Neural progenitor cell (in vitro differentiated cells): ENCODE measurements at regions not wholly inside any gene's neighbourhood (a gene's known extent, or its start where the extent isn't known, plus 50 kb on each side); places are given as distances from the start of the nearest gene placed in this dataset.

ENCODE experiments used
- DNase-seq: peaks from one replicate; pipeline ENCODE4 v3.0.0-alpha.2; 2016; ENCODE audit warnings: low spot score
- H2AFZ ChIP-seq: fragments of 200-600 bp; sonication (generic); replicated peaks from 2 replicates; pipeline ENCODE4 v1.6.1; 2016; ENCODE audit warnings: antibody characterized with exemption
- H3F3A ChIP-seq: fragments of 200-600 bp; sonication (generic); 2 replicates; pipeline ENCODE4 v1.6.1; 2016; ENCODE audit warnings: antibody characterized with exemption, low read depth
- H3K27ac ChIP-seq: fragments of 200-600 bp; sonication (generic); 2 replicates; pipeline ENCODE4 v1.5.1; 2016; ENCODE audit warnings: mild to moderate bottlenecking
- H3K27me3 ChIP-seq: fragments of 200-600 bp; sonication (generic); 2 replicates; pipeline ENCODE4 v1.6.1; 2016; ENCODE audit warnings: mild to moderate bottlenecking, moderate library complexity
- H3K36me3 ChIP-seq: fragments of 200-600 bp; sonication (generic); 2 replicates; pipeline ENCODE4 v1.5.1; 2016
- H3K4me1 ChIP-seq: fragments of 200-600 bp; sonication (generic); 2 replicates; pipeline ENCODE4 v1.6.1; 2016; ENCODE audit warnings: mixed run types
- H3K4me2 ChIP-seq: fragments of 200-600 bp; sonication (generic); 2 replicates; pipeline ENCODE4 v1.6.1; 2016
- H3K4me3 ChIP-seq: fragments of 200-600 bp; sonication (generic); 2 replicates; pipeline ENCODE4 v1.5.1; 2016
- H3K79me2 ChIP-seq: fragments of 200-600 bp; sonication (generic); 2 replicates; pipeline ENCODE4 v1.6.1; 2016; ENCODE audit warnings: low read depth
- H3K9ac ChIP-seq: fragments of 200-600 bp; sonication (generic); 2 replicates; pipeline ENCODE4 v1.6.1; 2016
- H3K9me3 ChIP-seq: fragments of 200-600 bp; sonication (generic); 2 replicates; pipeline ENCODE4 v1.5.1; 2016; ENCODE audit warnings: low read depth
- H4K20me1 ChIP-seq: fragments of 200-600 bp; sonication (generic); 2 replicates; pipeline ENCODE4 v1.6.1; 2016; ENCODE audit warnings: low read depth
- H3K27ac Mint-ChIP-seq: 3 replicates; pipeline ENCODE4 v1.8.0; 2021; ENCODE audit warnings: mixed read lengths
- H3K27me3 Mint-ChIP-seq: 2 replicates; pipeline ENCODE4 v1.8.0; 2022; ENCODE audit warnings: low read depth, mild to moderate bottlenecking, inconsistent platforms, moderate library complexity, mixed read lengths; ENCODE audit not compliant: insufficient read depth
- H3K36me3 Mint-ChIP-seq: 3 replicates; pipeline ENCODE4 v1.8.0; 2021; ENCODE audit warnings: mixed read lengths
- H3K4me1 Mint-ChIP-seq: 3 replicates; pipeline ENCODE4 v1.8.0; 2021; ENCODE audit warnings: mixed read lengths
- H3K4me3 Mint-ChIP-seq: 3 replicates; pipeline ENCODE4 v1.8.0; 2021; ENCODE audit warnings: mild to moderate bottlenecking, moderate library complexity, mixed read lengths
- H3K9me3 Mint-ChIP-seq: 3 replicates; pipeline ENCODE4 v1.8.0; 2020; ENCODE audit warnings: mixed read lengths
- CTCF ChIP-seq: fragments of 200-600 bp; sonication (generic); IDR thresholded peaks from 2 replicates; pipeline ENCODE4 v1.5.1; 2017; ENCODE audit warnings: antibody characterized with exemption, mild to moderate bottlenecking
- EZH2 ChIP-seq: fragments of 200-600 bp; sonication (generic); IDR thresholded peaks from 2 replicates; pipeline ENCODE4 v1.6.1; 2017; ENCODE audit warnings: antibody characterized with exemption, mild to moderate bottlenecking, moderate library complexity
- EZH2phosphoT487 ChIP-seq: fragments of 200-600 bp; sonication (generic); IDR thresholded peaks from 2 replicates; pipeline ENCODE4 v1.6.1; 2017; ENCODE audit warnings: antibody characterized with exemption

GRCh38 chr2:19473350-19473749 lies 114.9 kb upstream of the OSR1 start:
- Histone ChIP-seq H3F3A (no peaks in the 10 kb centered on the region), H3K36me3 (no peaks in the 10 kb centered on the region), H2AFZ (no peak overlapping the region), H3K9ac (no peak overlapping the region), H3K4me3 (no peak overlapping the region), H3K27ac (no peak overlapping the region), H3K9me3 (no peaks in the 10 kb centered on the region), H3K4me1 (no peaks in the 10 kb centered on the region), H3K79me2 (no peaks in the 10 kb centered on the region), H3K27me3 (no peaks in the 10 kb centered on the region), H3K4me2 (no peak overlapping the region), H4K20me1 (no peaks in the 10 kb centered on the region)
- no peak for DNase-seq
- Mint-ChIP-seq H3K4me1 (no peaks in the 10 kb centered on the region), H3K36me3 (no peaks in the 10 kb centered on the region), H3K4me3 (no peak overlapping the region), H3K27me3 (no peaks in the 10 kb centered on the region), H3K27ac (no peak overlapping the region), H3K9me3 (no peaks in the 10 kb centered on the region)
- TF ChIP-seq EZH2phosphoT487 (no peak), EZH2 (no peak)

DNA sequence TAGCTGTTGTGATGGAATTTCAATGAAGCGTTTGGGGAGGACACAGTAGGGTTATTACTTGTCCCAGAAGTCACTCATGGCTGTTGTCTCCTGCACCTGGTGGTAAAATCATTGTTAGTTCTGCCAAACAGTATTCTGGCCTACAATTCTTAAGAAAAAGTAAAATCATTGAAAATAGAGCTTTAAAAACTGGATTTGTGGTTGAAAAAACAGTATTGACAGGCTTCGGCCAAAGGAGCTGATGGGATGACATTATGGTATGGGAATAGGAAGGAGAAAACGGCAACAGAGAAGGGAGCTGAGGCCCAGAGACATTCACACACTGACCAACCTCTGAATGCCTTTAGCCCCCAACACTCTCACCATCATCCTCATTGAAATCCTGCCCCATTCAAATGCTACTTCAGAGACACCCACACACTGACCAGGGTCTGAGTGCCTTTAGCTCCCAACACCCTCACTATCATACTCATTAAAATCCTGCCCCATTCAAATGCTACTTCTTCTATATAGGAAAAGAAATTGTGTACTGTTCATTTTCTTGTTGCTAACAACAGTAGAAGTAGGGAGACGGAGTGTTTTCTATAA lies 114.1 kb upstream of the OSR1 start:
- Histone ChIP-seq H2AFZ (no peak overlapping the region), H4K20me1 (no peaks in the 10 kb centered on the region), H3K4me3 (no peak overlapping the region), H3K9me3 (no peaks in the 10 kb centered on the region), H3K79me2 (no peaks in the 10 kb centered on the region), H3K9ac (no peak overlapping the region), H3K4me1 (no peaks in the 10 kb centered on the region), H3K36me3 (no peaks in the 10 kb centered on the region), H3K4me2 (no peak overlapping the region), H3K27ac (no peak overlapping the region), H3K27me3 (no peaks in the 10 kb centered on the region), H3F3A (no peaks in the 10 kb centered on the region)
- DNase-seq: no peak
- no peak overlapping the region for H3K4me3 Mint-ChIP-seq
- H3K27ac Mint-ChIP-seq: no peak overlapping the region
- H3K27me3 Mint-ChIP-seq: no peaks in the 10 kb centered on the region
- no peaks in the 10 kb centered on the region for H3K9me3 Mint-ChIP-seq
- H3K4me1 Mint-ChIP-seq: no peaks in the 10 kb centered on the region
- no peaks in the 10 kb centered on the region for H3K36me3 Mint-ChIP-seq
- no peak for TF ChIP-seq CTCF
- TF ChIP-seq EZH2phosphoT487: no peak
- TF ChIP-seq EZH2: no peak

DNA sequence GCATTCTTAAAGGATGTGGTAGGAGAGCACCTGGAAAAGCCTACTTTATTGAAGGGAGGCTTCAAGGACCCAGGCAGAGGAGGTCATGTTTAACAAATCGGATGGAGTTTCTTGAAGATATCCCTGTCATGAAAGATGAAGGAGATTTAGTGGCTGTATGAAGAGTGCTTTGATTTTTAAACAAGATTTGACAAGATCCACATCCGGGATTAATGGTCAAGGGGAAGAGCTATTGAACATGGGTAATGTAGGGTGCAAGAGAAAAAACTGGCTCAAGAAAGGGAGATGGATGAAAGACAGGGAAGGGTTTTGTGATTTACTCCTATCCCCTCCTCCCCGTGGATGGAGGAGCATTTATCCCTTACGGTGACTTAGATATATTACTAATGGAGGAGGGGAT lies 113.1 kb upstream of the OSR1 start:
- DNase-seq: no peak
- Histone ChIP-seq H3K27ac (no peak overlapping the region), H3K4me3 (no peak overlapping the region), H3K4me1 (peaks cover 4% of the 10 kb centered on the region), H4K20me1 (no peaks in the 10 kb centered on the region), H3K4me2 (no peak overlapping the region), H3K27me3 (no peaks in the 10 kb centered on the region), H3K9ac (no peak overlapping the region), H2AFZ (no peak overlapping the region), H3K9me3 (no peaks in the 10 kb centered on the region), H3K36me3 (no peaks in the 10 kb centered on the region), H3F3A (no peaks in the 10 kb centered on the region), H3K79me2 (no peaks in the 10 kb centered on the region)
- Mint-ChIP-seq H3K4me1 (peaks cover 9% of the 10 kb centered on the region), H3K27ac (no peak overlapping the region), H3K27me3 (no peaks in the 10 kb centered on the region), H3K4me3 (no peak overlapping the region), H3K9me3 (no peaks in the 10 kb centered on the region), H3K36me3 (no peaks in the 10 kb centered on the region)
- TF ChIP-seq EZH2 (no peak), EZH2phosphoT487 (no peak), CTCF (no peak)

DNA sequence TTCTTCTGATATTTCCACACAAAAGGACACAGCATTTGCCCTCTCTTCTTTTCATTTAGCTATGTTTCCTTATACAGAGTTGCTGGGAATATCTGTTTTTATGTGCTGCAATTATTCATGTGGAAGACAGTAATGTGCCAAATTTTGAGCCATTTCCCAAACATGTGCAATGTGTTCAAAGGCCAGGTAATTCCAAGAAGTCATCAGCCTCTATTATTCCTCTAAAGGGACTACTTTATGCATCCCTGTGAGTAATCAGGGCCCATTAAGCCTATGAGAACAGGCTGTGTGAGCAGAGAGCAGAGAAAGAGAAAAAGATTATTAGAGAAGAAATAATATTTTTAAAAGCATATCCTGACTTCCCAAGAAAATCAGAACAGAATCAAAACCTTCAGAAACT lies 107.6 kb upstream of the OSR1 start:
- Mint-ChIP-seq H3K27ac (no peak overlapping the region), H3K4me3 (no peak overlapping the region), H3K4me1 (peaks cover 27% of the 10 kb centered on the region), H3K27me3 (peaks cover 4% of the 10 kb centered on the region), H3K9me3 (no peaks in the 10 kb centered on the region), H3K36me3 (no peaks in the 10 kb centered on the region)
- TF ChIP-seq EZH2phosphoT487 (no peak), CTCF (no peak), EZH2 (no peak)
- no peaks in the 10 kb centered on the region for H3K79me2 ChIP-seq
- DNase-seq: no peak
- no peak overlapping the region for H2AFZ ChIP-seq
- no peaks in the 10 kb centered on the region for H3K36me3 ChIP-seq
- no peaks in the 10 kb centered on the region for H3K9me3 ChIP-seq
- H3K4me2 ChIP-seq: no peak overlapping the region
- no peaks in the 10 kb centered on the region for H4K20me1 ChIP-seq
- no peak overlapping the region for H3K9ac ChIP-seq
- H3K4me1 ChIP-seq: peaks cover 5% of the 10 kb centered on the region
- H3K27ac ChIP-seq: no peak overlapping the region
- no peak overlapping the region for H3K4me3 ChIP-seq
- H3F3A ChIP-seq: no peaks in the 10 kb centered on the region
- H3K27me3 ChIP-seq: no peaks in the 10 kb centered on the region
